Heart right ventricle (tissue), 16 donors: ENCODE measurements at regions not wholly inside any gene's neighbourhood (a gene's known extent, or its start where the extent isn't known, plus 50 kb on each side); places are given as distances from the start of the nearest gene placed in this dataset.

Source experiments
- ATAC-seq, 8 donors: fragments of 200-7000 bp; cut with Tn5 transposase; one replicate each; pipeline ENCODE4 v1.9.1; 2020; ENCODE audit warnings: mild to moderate bottlenecking in 8 of 8, moderate library complexity in 8 of 8, moderate number of reproducible peaks in 1 of 8
- DNase-seq, 2 donors: peaks; one replicate each; pipeline ENCODE4 v3.0.0-alpha.2; 2020
- H3K27ac ChIP-seq, 10 donors: fragments of 200-600 bp; sonication (generic) in 2 of 10; one replicate each; pipeline versions ENCODE4 v1.5.0 to v1.8.0; 2020 to 2022; ENCODE audit warnings: mild to moderate bottlenecking in 3 of 10
- H3K27me3 ChIP-seq, 7 donors: fragments of 200-600 bp; one replicate each; pipeline ENCODE4 v1.8.0; 2021 to 2022; ENCODE audit warnings: mild to moderate bottlenecking in 2 of 7
- H3K36me3 ChIP-seq, 9 donors: fragments of 200-600 bp; sonication (generic) in 1 of 9; one replicate each; pipeline versions ENCODE4 v1.5.0 to v1.8.0; 2020 to 2022; ENCODE audit warnings: mild to moderate bottlenecking in 2 of 9
- H3K4me1 ChIP-seq, 9 donors: fragments of 200-600 bp; sonication (generic) in 1 of 9; one replicate each; pipeline versions ENCODE4 v1.5.0 to v1.8.0; 2020 to 2022; ENCODE audit warnings: mild to moderate bottlenecking in 4 of 9
- H3K4me3 ChIP-seq, 10 donors: fragments of 200-600 bp; sonication (generic) in 2 of 10; one replicate each; pipeline versions ENCODE4 v1.5.0 to v1.8.0; 2020 to 2022; ENCODE audit warnings: mild to moderate bottlenecking in 7 of 10, moderate library complexity in 2 of 10
- H3K9me3 ChIP-seq, 11 donors: fragments of 200-600 bp in 10 of 11; sonication (generic) in 2 of 11; one replicate each; pipeline versions ENCODE4 v1.5.0 to v1.8.0; 2013 to 2022; ENCODE audit warnings: mild to moderate bottlenecking in 2 of 11, control low read depth in 1 of 11, moderate library complexity in 1 of 11
- WGBS, 2 donors: extraction: QIAGEN DNeasy Blood & Tissue Kit; methylation state at CpG; one replicate each; pipeline ENCODE4 v1.1.7; 2013; ENCODE audit warnings: inconsistent platforms in 1 of 2; 5-methylcytosine and 5-hydroxymethylcytosine counted together
- intact Hi-C, 10 donors: fragments of 100-400 bp; cut with DNase I; formaldehyde crosslinking; loops; one replicate each; pipeline versions ENCODE4 v1.11.1 to v1.14.2; 2022
- TF ChIP-seq, protein P1 (sequence below), 9 donors: fragments of 200-600 bp; sonication (generic) in 2 of 9; IDR thresholded peaks; one replicate each; pipeline versions ENCODE4 v1.5.0 to v1.8.0; 2021 to 2022; ENCODE audit warnings: antibody characterized with exemption in 9 of 9, mild to moderate bottlenecking in 5 of 9, moderate library complexity in 1 of 9
- donor health status: Arrhythmogenic right ventricular cardiomyopathy.
- donor health status: ischemic (EF 13 %, LVEDD 7.1; RV severe dilation, severe dysfunction).
- donor health status: healthy with polysubstance abuse.
- donor health status: DM: no; HTN: yes; CAD: no.
- donor health status: DM: no; HTN: no; CAD: no.
- donor health status: ischemic (EF 25% LVEDD 6.9; RV normal size, moderate dysfunction).
- donor health status: ischemic (EF 25% LVEDD 5.7; RV mildly dilated, moderate dysfunction).
- donor health status: healthy.
- donor health status: DM: yes; HTN: yes; CAD: no.
- donor health status: Ischemic cardiomyopathy.
- donor health status: ischemic (EF 35%, LVEDD 5.7; RV mildly dilated, moderate dysfunction).
- donor health status: nonischemic (EF 11% LVEDD 7.7; RV severe dilation, severe dysfunction).
- donor health status: DM: yes; HTN: yes; CAD: no.
- donor health status: PGD.
- donor health status: ischemic (EF 29% LVEDD 5.4; RV normal size, mild dysfunction).
- donor health status: nonischemic (EF 23%, LVEDD 6.1; RV moderate dilation, normal function).

- H3K4me3 ChIP-seq = no peak overlapping the region
- DNase-seq (no peak), ATAC-seq (no peak)
- no peaks in the 10 kb centered on the region for H3K4me1 ChIP-seq
- peaks cover 0 to 19% (median 0%) of the 10 kb centered on the region in 11 donors for H3K9me3 ChIP-seq
- WGBS, 2 donors = 88 to 100% methylated on average over 1 of the region's 1 CpG
- H3K27ac ChIP-seq = no peak overlapping the region
- TF ChIP-seq, protein P1, sequence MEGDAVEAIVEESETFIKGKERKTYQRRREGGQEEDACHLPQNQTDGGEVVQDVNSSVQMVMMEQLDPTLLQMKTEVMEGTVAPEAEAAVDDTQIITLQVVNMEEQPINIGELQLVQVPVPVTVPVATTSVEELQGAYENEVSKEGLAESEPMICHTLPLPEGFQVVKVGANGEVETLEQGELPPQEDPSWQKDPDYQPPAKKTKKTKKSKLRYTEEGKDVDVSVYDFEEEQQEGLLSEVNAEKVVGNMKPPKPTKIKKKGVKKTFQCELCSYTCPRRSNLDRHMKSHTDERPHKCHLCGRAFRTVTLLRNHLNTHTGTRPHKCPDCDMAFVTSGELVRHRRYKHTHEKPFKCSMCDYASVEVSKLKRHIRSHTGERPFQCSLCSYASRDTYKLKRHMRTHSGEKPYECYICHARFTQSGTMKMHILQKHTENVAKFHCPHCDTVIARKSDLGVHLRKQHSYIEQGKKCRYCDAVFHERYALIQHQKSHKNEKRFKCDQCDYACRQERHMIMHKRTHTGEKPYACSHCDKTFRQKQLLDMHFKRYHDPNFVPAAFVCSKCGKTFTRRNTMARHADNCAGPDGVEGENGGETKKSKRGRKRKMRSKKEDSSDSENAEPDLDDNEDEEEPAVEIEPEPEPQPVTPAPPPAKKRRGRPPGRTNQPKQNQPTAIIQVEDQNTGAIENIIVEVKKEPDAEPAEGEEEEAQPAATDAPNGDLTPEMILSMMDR (IDR thresholded peaks at IDR 0.05) = no peak
- peaks cover 0 to 31% (median 0%) of the 10 kb centered on the region in 7 donors for H3K27me3 ChIP-seq
- H3K36me3 ChIP-seq = no peaks in the 10 kb centered on the region
- intact Hi-C loops = no loop called here
These were observed 208.3 kb upstream of the AMOT start for GRCh38 chrX:113048896-113049295.

GRCh38 chrX:113048480-113048879, 207.8 kb upstream of the AMOT start:
- intact Hi-C loops = no loop called here
- no peak overlapping the region for H3K4me3 ChIP-seq
- WGBS, 2 donors = 93 to 97% methylated on average over 2 of the region's 2 CpGs

GRCh38 chrX:113033966-113034680, 193.5 kb upstream of the AMOT start:
- DNase-seq (no peak), ATAC-seq (no peak)
- intact Hi-C loops = no loop called here
- Histone ChIP-seq H3K27ac (no peak overlapping the region), H3K36me3 (no peaks in the 10 kb centered on the region), H3K9me3 (peaks cover 0 to 11% (median 0%) of the 10 kb centered on the region in 11 donors), H3K27me3 (no peaks in the 10 kb centered on the region), H3K4me3 (no peak overlapping the region), H3K4me1 (no peaks in the 10 kb centered on the region)
- 72 to 73% methylated on average over 3 of the region's 3 CpGs for WGBS, 2 donors
- TF ChIP-seq, protein P1 (IDR thresholded peaks at IDR 0.05) = no peak

More at GRCh38 chrX:113048480-113048879, 207.8 kb upstream of the AMOT start:
- Histone ChIP-seq H3K9me3 (peaks cover 0 to 19% (median 0%) of the 10 kb centered on the region in 11 donors), H3K27ac (no peak overlapping the region), H3K4me1 (no peaks in the 10 kb centered on the region), H3K36me3 (no peaks in the 10 kb centered on the region), H3K27me3 (peaks cover 0 to 31% (median 0%) of the 10 kb centered on the region in 7 donors)
- no peak for ATAC-seq
- TF ChIP-seq, protein P1 (IDR thresholded peaks at IDR 0.05) = no peak
- no peak for DNase-seq

DNA sequence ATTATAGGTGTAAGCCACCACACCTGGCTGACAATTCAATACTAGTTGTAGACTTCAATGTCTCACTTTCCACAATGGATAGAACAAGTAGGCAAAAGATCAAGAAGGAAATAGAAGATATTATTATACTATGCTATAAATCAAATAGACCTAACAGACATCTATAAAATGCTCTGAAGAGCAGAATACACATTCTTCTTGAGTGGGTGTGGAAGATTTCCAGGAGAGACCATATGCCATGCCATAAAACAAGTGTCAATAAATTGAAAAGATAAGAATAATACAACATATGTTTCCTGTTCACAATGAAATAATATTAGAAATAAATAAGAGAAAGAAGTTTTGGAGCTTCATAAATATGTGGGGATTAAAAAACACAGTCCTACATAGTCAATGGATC, 179.3 kb upstream of the AMOT start:
- no peak overlapping the region for H3K27ac ChIP-seq
- H3K4me1 ChIP-seq = no peaks in the 10 kb centered on the region
- H3K4me3 ChIP-seq = no peak overlapping the region
- H3K27me3 ChIP-seq = peaks cover 0 to 4% (median 0%) of the 10 kb centered on the region in 7 donors
- no peaks in the 10 kb centered on the region for H3K36me3 ChIP-seq
- intact Hi-C loops = no loop called here
- ATAC-seq = no peak
- TF ChIP-seq, protein P1 (IDR thresholded peaks at IDR 0.05) = no peak
- DNase-seq = no peak
- no peaks in the 10 kb centered on the region for H3K9me3 ChIP-seq
